ENCODE measurements at regions not wholly inside any gene's neighbourhood (a gene's known extent, or its start where the extent isn't known, plus 50 kb on each side); places are given as distances from the start of the nearest gene placed in this dataset.

- TF ChIP-seq, protein P1, sequence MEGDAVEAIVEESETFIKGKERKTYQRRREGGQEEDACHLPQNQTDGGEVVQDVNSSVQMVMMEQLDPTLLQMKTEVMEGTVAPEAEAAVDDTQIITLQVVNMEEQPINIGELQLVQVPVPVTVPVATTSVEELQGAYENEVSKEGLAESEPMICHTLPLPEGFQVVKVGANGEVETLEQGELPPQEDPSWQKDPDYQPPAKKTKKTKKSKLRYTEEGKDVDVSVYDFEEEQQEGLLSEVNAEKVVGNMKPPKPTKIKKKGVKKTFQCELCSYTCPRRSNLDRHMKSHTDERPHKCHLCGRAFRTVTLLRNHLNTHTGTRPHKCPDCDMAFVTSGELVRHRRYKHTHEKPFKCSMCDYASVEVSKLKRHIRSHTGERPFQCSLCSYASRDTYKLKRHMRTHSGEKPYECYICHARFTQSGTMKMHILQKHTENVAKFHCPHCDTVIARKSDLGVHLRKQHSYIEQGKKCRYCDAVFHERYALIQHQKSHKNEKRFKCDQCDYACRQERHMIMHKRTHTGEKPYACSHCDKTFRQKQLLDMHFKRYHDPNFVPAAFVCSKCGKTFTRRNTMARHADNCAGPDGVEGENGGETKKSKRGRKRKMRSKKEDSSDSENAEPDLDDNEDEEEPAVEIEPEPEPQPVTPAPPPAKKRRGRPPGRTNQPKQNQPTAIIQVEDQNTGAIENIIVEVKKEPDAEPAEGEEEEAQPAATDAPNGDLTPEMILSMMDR (IDR thresholded peaks at IDR 0.05), result no peak
- TF ChIP-seq POLR2A (IDR thresholded peaks at IDR 0.05), result no peak
- TF ChIP-seq POLR2AphosphoS5 (IDR thresholded peaks at IDR 0.05), result no peak
- no peak for TF ChIP-seq EP300 (IDR thresholded peaks at IDR 0.05)
Measured at GRCh38 chr4:19838858-19839257, 412.8 kb upstream of the SLIT2 start.

Data from sigmoid colon (tissue), 4 donors.